NAMALWA (cell line): ENCODE measurements at regions not wholly inside any gene's neighbourhood (a gene's known extent, or its start where the extent isn't known, plus 50 kb on each side); places are given as distances from the start of the nearest gene placed in this dataset.
"Not testable (repeated sequence)": the region's sequence is repeated elsewhere in the genome, so short reads cannot be mapped to it uniquely, and the experiment has no call there.

Experiments
- DNase-seq: peaks from one replicate; pipeline ENCODE4 v3.0.0-alpha.2; 2015; ENCODE audit warnings: low spot score

DNA sequence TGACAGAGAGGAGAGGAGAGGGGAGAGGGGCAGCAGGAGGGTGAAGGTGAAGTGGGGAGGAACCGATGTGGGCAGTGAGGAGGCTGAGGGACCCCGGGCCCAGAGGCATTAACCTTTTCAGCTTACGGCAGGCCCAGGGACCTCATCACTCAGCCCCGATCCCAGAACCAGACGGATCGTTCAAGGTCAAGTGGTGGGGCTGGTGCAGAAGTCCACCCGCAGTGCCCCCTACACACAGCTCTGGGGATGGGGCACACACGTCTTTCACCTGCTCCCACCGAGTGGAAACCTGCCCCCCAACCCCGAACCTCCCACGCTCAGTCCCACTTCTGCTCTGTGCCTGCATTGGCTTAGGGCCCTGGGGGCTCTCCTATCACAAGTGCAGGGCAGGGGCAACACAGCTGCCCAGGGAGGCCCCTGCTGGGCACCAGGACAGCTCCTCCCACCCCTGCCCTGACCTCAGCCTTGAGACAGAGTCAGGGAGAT lies 81.9 kb upstream of the GOLGA6L4 start:
- not testable (repeated sequence) for DNase-seq

GRCh38 chr15:84154314-84154713 lies 81.3 kb upstream of the GOLGA6L4 start:
- not testable (repeated sequence) for DNase-seq

DNA sequence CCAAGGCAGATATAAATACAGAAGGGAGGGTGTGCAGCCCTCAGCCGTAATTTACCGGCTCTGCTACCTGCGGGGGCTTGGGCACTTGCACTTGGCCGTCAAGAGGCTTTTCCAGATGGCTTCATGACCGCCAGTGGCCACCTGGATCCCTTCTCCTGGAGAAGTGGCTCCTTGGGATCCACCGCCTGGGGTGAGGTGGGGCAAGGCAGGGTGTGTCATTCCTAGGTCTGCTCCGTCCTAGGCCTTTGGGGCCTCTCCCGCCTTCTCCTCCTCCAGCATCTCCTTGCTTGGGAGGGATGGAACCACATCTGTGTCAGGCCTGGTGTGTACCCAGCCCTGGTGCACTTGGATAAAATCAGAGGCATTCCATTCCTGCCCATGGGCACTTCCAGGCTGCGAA lies 80.8 kb upstream of the GOLGA6L4 start:
- DNase-seq: not testable (repeated sequence)

DNA sequence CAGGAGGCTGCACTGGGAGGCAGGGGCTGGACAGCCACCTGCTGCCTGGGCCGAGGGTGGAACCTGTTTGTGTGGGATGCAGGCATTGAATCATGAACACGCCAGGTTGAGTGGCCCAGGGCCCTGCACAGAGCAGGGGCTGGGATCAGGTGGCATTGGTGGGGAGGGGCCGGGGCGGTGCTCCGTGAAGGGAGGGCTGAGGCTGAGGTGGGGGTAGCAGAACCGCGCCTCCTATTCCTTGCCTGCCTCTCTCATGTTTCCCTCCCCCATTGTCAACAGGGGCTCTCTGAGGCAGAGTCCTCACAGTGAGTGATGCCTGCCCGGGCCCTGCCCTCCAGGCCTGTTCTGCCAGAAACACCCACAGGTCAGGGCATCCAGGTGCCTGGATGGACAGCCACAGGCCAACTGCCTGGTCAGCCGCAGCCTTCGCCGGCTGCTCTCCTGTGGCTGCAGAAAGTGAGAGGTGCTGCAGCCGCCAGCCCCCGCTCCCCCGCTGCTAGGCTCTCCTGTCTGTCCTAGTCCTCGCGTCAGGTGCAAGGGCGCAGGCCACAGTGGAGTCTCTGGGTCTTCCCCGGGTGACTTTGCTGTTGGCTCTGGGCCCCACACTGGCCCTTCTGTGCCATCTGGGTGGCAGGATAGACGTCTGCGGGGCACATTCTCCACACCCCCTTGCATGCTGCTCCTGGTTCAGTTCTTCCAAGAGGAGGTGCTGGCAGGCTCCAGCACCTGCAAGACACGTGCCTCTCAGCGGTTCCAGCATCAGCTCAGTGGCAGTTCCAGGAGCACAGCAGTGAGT lies 79.6 kb upstream of the GOLGA6L4 start:
- not testable (repeated sequence) for DNase-seq

- not testable (repeated sequence) for DNase-seq
These were observed 79.1 kb upstream of the GOLGA6L4 start for GRCh38 chr15:84156588-84156840.

GRCh38 chr15:84157056-84157632 lies 78.4 kb upstream of the GOLGA6L4 start:
- not testable (repeated sequence) for DNase-seq

GRCh38 chr15:84157857-84158256 lies 77.7 kb upstream of the GOLGA6L4 start:
- DNase-seq: not testable (repeated sequence)

DNA sequence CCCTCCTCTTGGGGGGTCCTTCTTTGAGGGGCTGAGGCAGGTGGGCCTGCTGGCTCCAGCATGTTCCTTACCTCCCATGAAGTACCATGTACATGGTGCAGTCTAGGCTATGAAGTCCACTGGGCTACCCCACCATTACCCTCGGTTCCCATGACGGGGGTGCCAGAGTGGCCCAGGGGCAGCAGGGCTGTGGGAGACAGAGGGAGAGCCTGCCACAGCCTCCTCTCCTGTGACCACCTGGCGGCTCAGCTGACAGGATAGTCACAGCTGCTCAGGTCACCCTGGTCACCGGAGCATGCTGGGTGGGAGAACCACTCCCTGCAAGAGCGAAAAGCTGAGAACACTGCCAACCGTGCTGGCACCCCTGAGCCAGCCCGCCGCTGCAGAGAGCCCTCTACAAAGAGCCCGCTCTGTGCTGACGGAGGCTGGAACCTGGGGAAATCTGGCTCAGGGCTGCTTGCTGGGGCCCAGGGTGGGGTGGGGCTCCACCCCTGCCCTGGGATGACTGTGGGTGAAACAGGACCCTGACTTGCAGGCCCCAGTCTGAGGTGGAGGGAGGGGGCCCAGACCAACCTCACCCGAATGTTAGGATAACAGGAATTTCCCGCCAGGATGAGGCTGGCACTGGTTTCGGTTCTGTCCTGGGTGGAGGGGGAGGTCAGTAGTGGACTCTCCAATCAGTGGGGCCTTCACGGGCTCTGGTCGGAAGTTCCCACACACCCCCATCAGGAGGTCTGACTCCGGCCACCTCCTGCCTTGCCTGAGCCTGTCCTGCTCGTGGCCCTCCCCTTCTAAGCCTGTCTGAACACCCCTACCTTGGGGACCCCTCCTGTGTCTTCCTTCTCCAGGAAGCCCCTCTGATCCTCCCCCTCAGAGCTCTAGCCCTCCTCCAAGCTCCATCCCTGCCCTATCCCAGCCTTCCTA lies 76.0 kb upstream of the GOLGA6L4 start:
- not testable (repeated sequence) for DNase-seq

DNA sequence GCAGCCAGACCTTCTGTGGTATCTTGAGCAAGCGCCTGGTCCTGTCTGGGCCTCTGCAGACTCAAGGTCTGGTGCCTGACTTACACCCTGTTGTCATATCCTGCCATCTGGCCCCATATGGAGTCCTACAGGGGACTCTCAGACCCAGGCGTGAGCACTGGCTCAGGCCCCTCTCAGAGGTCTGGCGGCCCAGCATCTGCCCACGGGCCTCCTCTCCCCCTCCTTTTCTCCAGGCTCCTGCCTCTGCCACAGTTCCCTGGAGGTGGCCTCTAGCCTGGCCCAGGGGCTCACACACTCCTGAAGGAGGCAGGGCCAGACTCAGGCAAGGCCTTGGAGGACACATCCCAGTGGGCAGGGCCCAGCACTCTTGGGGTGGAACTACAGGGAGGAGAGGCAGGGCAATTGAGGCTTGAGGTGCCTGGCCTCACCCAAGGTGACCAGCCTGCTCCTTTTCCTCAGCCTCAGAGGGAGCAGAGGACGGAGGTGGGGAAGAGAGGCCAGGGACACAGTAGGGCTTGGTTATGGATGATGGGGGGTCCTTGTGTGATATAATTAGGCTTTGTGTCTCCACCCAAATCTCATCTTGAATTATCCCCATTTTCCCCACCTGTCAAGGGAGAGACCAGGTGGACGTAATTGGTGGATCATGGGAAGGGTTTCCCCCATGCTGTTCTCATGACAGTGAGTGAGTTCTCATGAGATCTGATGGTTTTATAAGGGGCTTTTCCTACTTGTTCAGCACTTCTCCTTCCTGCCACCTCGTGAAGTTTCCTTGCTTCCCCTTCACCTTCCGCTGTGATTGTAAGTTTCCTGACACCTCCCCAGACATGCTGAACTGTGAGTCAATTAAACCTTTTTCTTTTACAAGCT lies 70.9 kb upstream of the GOLGA6L4 start:
- DNase-seq: not testable (repeated sequence)

DNA sequence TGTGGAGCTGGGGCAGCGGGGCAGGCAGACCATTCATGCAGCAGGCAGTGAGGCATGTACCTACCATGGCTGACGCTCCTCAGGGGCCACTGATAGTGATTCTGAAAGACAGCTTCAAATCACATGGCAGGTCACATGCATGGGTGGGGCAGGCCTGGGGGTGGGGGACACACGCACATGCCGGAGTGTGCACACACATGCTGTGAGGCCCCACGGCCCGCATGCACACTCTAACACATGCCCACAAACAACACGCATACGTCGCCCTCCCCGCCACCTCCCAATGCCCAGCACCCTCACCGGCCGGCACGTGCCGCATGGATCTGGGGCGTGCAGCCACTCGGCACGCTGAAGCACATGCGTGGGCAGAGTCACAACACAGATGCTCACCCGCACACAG lies 65.5 kb upstream of the GOLGA6L4 start:
- DNase-seq: not testable (repeated sequence)

DNA sequence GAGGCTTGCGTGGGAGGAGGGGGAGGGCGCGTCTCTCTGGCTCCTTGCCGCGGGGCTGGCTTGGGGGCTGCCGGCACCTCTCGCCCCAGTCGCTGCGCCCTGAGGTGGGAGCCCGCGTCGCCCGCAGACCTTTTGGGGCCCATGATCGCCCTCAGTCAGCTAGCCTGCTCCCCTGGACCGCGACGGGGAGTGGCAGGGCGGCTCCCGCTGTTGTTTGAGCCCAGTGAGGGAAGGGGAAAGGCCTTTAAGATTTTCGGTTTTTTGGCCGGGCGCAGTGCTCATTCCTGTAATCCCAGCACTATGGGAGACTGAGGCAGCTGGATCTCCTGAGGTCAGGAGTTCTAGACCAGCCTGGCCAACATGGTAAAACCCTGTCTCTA lies 62.4 kb upstream of the GOLGA6L4 start:
- not testable (repeated sequence) for DNase-seq
